ENCODE measurements at regions not wholly inside any gene's neighbourhood (a gene's known extent, or its start where the extent isn't known, plus 50 kb on each side); places are given as distances from the start of the nearest gene placed in this dataset.

DNA sequence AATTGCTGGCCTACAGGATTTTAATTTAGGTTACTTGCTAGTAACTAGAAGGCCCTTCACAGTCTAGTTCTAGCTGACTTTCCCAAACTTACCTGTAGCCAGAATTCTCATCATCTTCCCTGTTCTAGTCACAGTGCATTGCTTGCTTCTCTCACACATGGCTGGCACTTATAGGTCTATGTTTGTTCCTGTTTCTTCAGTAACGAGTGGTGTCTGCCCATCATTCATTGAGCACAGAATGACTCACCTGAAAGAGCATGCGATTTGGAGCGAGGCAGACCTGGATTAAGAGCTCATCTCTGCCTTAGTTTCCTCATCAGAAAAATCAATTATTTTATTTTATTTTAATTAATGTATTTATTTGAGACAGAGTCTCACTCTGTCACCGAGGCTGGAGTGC lies 201.7 kb upstream of the ANK2 start:
- no peak for DNase-seq (ENCODE audit: low read depth)

GRCh38 chr4:112848911-112849310 lies 200.5 kb upstream of the ANK2 start:
- DNase-seq (ENCODE audit: low read depth) = no peak

GRCh38 chr4:112852601-112853000 lies 196.9 kb upstream of the ANK2 start:
- no peak for DNase-seq (ENCODE audit: low read depth)

DNA sequence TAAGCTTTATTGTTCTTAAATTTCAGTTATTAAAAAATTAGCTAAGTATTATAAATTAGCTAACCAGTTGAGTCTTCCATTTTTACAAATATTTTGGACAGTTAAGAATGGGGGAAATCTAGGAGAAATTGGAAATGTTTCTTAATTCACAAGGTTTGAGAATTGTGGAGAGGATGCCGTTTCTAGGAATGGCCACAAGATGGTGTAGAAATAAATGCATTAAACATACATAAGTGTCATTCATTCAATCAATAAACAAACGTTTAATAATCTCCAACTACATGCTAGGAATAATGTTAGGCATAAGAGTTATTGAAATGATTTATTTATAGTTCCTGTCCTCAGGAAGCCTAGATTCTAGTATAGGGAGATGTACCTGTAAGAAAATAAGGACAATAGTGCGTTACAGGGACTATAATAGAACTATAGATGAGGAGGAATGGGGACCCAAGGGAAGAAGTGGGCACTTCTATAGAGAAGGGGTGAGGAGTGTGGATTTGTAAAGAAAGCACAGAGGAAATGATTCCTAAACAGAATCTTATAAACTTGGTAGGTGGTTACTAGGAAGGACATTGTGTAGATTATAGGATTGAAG lies 195.7 kb upstream of the ANK2 start:
- peak; percentile 11 for DNase-seq (ENCODE audit: low read depth)

GRCh38 chr4:112854420-112854819 lies 195.0 kb upstream of the ANK2 start:
- DNase-seq (ENCODE audit: low read depth) = peak; percentile 54

DNA sequence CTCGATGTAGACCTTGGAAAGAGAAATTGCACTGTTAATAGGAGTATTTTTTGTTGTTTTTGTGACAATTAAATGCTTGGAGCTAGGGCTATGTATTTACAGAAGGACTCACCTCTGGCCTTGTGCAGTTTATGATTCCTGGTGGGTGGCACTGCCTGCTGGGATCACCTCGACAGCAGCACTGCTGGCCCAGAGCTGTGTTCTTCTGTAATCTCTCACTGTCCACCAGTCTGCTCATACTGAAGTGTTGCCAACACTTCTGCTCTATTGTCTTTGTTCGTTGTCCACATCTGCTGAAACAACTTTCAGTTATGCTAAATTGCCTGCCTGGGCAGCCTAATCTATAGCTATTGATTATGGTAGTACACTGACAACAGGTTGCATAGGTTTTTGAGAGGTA lies 194.4 kb upstream of the ANK2 start:
- DNase-seq (ENCODE audit: low read depth) = no peak

GRCh38 chr4:112857461-112857860 lies 192.0 kb upstream of the ANK2 start:
- DNase-seq (ENCODE audit: low read depth) = peak; percentile 97

- no peak for DNase-seq (ENCODE audit: low read depth)
These were observed 190.7 kb upstream of the ANK2 start for GRCh38 chr4:112858751-112859150.

DNA sequence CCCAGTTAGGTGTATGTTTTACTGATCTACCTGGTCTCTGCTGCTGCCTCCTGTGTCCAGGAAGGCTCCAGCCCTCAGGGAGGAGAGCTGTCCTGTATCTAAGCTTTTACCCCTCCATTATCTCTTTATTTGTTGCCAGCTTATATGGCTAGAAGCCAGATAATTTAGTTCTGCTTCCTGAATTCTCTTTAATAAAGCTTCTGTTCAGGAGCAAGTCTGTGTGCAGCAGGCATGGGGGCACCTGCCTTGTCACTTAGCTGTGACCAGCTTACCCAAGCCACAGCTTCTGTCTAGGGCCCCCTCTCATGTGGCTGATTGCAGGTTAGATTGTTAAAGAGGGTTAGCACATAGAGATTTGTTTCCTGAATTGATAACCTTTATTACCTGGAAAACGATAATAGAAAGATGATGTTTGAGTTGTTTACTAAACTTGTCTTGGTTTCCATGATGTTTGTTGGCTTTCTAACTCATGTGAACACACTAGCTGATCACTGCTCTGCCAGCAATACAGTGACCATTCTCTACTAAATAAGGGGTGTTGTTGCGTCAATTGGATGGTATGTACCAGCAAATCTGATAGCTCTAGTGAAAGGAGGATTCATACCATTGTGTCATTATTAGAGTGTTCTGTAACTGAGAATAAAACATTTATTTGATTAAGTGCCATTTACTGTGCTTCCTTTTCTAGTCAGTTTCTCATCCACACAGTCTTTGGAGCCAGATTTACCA lies 189.8 kb upstream of the ANK2 start:
- DNase-seq (ENCODE audit: low read depth) = no peak

DNA sequence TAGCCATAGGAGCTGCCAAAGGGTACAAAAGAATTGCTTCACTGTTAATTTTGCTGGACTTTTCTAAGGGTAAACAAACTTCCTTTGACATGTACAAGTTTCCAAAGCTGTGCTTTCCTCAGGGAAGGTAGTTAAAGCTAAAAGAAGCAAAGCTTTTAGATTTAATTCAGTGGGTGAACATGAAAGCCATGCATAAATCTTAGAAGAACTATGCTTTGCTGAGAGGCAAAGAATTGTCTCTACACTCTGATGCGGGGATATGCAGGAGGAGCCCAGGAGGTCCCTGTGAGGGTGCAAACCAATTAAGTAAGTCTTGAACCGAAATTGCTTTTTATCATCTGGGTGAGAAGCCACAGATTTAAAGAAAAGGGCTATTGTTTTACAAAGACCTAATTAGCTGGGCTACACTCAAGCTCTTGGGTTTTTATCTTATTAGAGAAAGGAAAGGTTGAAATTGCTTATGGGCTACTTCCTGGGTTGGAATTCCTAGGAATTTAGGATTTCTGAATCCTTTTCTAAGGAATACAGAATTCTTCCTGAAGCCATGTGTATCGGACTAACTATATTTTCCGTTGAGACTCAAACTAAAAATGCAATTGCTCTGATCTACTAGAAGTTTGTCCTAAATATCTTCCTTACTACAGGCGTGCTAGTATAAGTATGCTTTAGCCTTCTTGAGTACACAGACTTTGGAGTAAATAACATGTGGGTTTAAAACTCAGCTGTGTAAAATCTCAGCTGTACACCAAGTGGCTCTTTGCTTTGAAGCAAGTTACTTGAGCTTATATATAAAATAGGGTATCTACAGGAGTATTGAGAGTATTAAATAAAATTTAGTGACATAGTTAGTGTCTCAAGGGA lies 188.4 kb upstream of the ANK2 start:
- no peak for DNase-seq (ENCODE audit: low read depth)

DNA sequence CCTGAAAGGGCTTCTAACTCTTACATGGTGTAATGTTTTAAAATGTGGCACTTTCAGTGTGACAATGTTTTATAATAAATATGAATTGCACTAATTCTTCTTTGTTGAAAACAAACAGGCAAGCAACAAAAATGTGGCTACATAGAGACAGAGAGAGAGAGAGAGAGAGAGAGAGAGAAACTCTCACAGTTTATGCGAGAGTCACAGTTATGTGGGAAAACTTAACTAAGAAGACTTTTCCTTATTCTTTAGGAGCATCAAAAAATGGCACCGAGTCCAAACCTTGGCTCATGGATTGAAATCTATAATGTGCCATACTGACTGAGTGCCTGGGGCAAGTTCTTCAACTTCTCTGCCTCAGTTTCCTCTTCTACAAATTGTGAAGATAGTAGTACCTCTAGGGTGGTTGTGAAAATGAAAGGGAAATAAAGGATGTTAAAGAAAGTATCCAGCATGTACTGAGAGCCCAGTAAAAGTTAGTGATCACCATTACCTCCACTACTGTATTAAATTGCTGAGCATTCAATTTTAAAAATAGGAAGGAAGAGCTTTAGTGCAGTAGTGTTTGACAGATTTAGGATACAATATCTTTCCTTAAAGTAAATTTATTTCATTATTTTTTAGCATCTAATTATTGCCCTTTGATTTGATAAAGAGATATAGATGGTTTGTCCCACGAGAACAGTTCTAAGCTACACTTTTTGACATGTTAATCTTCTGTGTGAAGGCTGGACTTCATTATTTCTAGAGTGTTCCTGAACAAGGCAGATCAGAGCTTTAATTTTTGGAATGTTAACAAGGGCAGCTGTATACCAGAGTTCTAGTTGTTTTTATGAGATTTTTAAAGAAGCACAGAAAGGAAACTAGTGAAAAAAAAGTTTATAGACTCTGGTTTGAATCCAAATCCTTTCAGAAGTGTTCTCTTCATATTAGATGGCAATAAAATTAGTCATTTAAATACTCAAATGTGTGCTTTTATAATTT lies 187.5 kb upstream of the ANK2 start:
- no peak for DNase-seq (ENCODE audit: low read depth)

GRCh38 chr4:112865443-112865842 lies 184.0 kb upstream of the ANK2 start:
- peak; percentile 36 for DNase-seq (ENCODE audit: low read depth)

DNA sequence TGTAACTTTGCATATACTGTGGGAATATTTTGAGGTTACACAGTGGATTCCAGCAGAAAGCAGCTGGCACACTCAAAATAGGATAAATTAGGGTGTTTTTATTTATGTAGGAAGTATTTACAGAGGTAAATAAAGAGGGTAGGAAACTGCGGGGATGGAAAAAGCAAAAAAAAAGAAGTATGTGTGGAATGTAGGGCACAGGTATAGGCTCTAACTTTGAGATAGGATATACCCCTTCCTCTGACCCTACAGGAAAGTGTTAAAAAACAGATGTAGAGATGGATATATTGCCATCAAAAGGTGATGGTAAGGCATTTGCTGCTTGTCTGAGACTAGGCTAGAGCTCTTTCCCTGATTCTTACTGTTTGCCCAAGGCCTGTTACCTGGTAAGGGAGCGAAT lies 173.1 kb upstream of the ANK2 start:
- DNase-seq (ENCODE audit: low read depth) = no peak

DNA sequence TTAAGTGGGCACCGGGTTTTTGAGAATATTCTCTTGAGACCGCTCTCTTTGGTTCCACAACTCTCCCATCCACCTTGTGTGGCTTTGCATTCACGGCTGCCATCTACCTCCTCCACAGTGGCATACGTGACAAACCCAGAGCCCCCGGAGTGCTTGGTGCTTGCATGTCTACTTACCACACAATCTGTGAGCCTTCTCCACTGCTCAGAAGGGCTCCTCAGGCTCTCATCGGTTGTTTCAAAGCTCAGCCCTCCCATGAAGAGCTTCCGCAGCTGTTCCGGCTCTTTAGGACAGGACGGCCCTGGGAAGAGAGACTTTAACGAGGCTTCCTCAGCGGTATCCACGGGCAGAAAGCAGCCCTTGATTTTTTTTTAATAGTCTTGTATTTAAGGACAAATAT lies 167.6 kb upstream of the ANK2 start:
- no peak for DNase-seq (ENCODE audit: low read depth)

DNA sequence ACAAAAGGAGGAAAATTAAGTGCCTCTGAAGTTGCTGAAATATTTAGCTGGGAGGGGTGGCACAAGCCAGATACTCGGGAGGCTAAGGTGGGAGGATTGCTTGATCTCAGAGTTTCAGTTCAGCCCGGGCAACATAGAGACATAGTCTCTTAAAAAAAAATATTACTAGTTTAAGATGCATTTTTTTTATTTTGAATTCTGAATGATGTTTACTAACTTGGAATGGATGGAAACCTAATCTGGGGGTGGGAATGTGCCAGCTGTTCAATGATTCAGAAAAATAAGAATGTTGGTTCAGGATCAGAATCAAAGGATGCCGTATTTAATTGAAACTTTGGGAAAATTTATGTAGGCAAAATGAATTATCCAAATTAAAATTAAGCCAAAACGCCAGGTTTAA lies 167.2 kb upstream of the ANK2 start:
- no peak for DNase-seq (ENCODE audit: low read depth)

GRCh38 chr4:112884406-112884805 lies 165.0 kb upstream of the ANK2 start:
- no peak for DNase-seq (ENCODE audit: low read depth)

- no peak for DNase-seq (ENCODE audit: low read depth)
These were observed 163.6 kb upstream of the ANK2 start for GRCh38 chr4:112885897-112886296.

- no peak for DNase-seq (ENCODE audit: low read depth)
These were observed 160.8 kb upstream of the ANK2 start for GRCh38 chr4:112888622-112889021.

DNA sequence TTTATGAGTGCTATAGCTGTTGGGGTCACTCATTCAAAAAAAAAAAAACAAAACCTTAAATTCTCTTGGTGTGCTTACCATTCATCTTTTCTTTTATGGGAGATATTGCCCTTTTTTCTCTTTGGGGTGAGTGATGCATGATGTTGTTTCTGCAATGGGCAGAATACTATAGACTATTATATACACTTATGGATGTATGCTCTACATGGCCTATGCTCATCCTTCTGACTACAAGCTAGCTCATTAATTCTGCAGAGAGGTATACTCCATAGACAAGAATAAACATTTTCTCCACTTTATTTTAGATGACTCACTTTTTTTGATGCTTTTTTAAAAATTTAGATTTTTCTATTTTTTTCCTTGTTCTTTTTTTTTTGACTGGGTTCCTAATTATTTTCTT lies 160.3 kb upstream of the ANK2 start:
- DNase-seq (ENCODE audit: low read depth) = no peak

DNA sequence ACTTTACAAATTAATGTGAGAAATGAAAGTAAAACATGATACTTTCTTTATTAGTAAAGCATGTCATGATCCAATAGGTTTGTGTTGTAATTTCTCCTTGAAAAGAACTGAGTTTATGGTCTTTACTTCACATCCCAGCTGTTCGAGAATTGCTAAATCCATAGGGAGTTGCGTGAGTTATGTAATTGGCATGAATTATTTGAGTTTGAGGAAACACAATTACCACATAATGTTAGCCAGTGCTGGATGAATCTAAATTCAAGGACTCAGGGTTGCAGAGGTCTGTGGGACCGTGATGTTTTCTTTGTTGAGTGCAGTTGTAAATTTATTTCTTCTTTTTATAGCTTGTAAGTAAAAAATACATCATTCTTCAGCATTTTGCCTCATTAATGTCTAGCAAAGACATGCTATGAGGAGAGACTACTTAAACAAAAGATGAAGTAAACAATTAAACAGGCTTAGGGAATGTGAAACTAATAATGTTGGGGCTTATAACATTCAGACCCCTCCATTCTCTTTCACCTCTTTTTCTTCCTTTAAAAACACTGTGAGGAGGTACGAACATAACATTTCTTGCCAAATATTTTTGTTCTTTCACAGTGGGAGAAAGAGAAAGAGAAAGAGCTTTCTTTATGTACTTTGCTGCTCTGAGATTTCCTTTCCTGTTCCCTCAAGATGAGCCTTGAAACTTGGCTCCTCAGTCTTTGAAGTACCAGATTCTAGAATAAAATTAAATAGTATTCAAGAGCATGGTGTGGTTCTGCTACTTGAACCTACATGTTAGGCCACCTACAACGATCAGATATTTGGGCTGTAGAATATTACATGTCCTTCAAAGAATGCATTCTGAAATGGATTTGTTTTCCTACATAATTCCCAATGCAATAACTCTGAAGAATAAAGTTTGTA lies 159.6 kb upstream of the ANK2 start:
- no peak for DNase-seq (ENCODE audit: low read depth)

DNA sequence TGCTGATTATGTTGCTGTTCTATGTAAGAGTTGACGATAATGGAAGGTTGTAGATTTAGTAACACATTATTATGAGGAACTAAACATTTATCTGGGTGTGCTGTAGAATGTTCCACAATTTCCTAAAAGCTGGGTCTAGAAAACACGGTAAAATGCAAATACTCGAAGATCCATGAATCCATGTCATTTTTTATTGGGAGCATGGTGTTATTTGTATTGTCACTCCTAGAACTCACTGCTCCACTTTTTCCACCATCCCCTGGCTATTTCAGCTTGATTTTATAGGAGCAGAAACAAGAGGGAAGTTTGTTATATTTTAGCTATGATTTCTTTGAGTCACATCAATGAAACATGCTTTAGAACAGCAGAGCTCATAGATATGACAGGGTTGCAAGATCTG lies 155.0 kb upstream of the ANK2 start:
- DNase-seq (ENCODE audit: low read depth) = no peak
